K562 (cell line): ENCODE measurements at regions not wholly inside any gene's neighbourhood (a gene's known extent, or its start where the extent isn't known, plus 50 kb on each side); places are given as distances from the start of the nearest gene placed in this dataset.

Experiments
- ATAC-seq: fragments of 200-7000 bp; cut with Tn5 transposase; 3 replicates; pipeline ENCODE4 v1.9.1; 2020; ENCODE audit warnings: moderate library complexity
- BruUV-seq: library from RNA; stranded (reverse); fragments of 400-500 nt; replicated peaks from 2 replicates; lab custom pipeline; 2021; lab: Mats Ljungman, UMichigan
- CTCF ChIA-PET: fragments of 300-600 bp; formaldehyde crosslinking; extraction: SDS; loops from one replicate; lab custom pipeline; 2021; ENCODE audit warnings: low intra/inter-chr PET ratio; lab: Yijun Ruan, JAX
- POLR2A ChIA-PET: fragments of 300-600, 350-650 bp; sonication (Branson Sonifier 250); formaldehyde crosslinking; extraction: SDS; loops from one replicate; lab custom pipeline; 2021; ENCODE audit warnings: antibody characterized with exemption, inconsistent platforms; lab: Yijun Ruan, JAX
- DNase-seq, 4 experiments: peaks; one replicate each; pipeline versions ENCODE4 v3.0.0 to v3.0.0-alpha.2; 2011 to 2018; ENCODE audit warnings: low spot score in 3 of 4, mixed read lengths in 3 of 4; ENCODE audit errors: extremely low read depth in 1 of 4
- FAIRE-seq: peaks from 2 replicates; lab custom pipeline; 2011; peaks lifted over from hg19 to GRCh38; lab: Jason Lieb, UNC
- H2AFZ ChIP-seq: 2 replicates; pipeline ENCODE4 v1.6.0; 2011; ENCODE audit warnings: low read depth, low read length, control low read depth, inconsistent platforms
- H3K27ac ChIP-seq: fragments of 200-600 bp; 3 replicates; pipeline ENCODE4 v1.8.0; 2011; ENCODE audit warnings: low read depth, mild to moderate bottlenecking, control low read depth, inconsistent platforms, low read length, moderate library complexity, mixed read lengths; ENCODE audit errors: extremely low read depth
- H3K27me3 ChIP-seq, 2 experiments: fragments of 300-600 bp in 1 of 2; 2 replicates in 1 of 2; 3 replicates in 1 of 2; pipeline versions ENCODE4 v1.6.0 to v1.8.0; 2011; ENCODE audit warnings: inconsistent platforms in 2 of 2, low read length in 2 of 2, mild to moderate bottlenecking in 1 of 2, mixed read lengths in 1 of 2, moderate library complexity in 1 of 2; ENCODE audit not compliant: control insufficient read depth in 2 of 2, insufficient read depth in 2 of 2
- H3K36me3 ChIP-seq: fragments of 300-600 bp; 3 replicates; pipeline ENCODE4 v1.8.0; 2011; ENCODE audit warnings: mild to moderate bottlenecking, low read length, inconsistent platforms; ENCODE audit not compliant: control insufficient read depth, insufficient read depth
- H3K4me1 ChIP-seq, 2 experiments: fragments of 200-600 bp in 1 of 2; replicated peaks in 1 of 2; 2 replicates in 1 of 2; 3 replicates in 1 of 2; pipeline versions ENCODE4 v1.5.1 to v1.8.0; 2011; ENCODE audit warnings: inconsistent platforms in 2 of 2, low read length in 2 of 2, mild to moderate bottlenecking in 1 of 2, mixed read lengths in 1 of 2, moderate library complexity in 1 of 2; ENCODE audit not compliant: control insufficient read depth in 2 of 2, insufficient read depth in 2 of 2
- H3K4me2 ChIP-seq: 2 replicates; pipeline ENCODE4 v1.6.1; 2011; ENCODE audit warnings: low read length, control low read depth, inconsistent platforms, mixed read lengths; ENCODE audit not compliant: insufficient read depth
- H3K4me3 ChIP-seq: fragments of 200-600 bp; sonication (generic), shearing (Covaris generic); 2 replicates; pipeline ENCODE4 v1.5.1; 2016; ENCODE audit warnings: control low read depth, inconsistent platforms
- H3K79me2 ChIP-seq: fragments of 200-600 bp; 3 replicates; pipeline ENCODE4 v1.8.0; 2011; ENCODE audit warnings: low read length, inconsistent platforms; ENCODE audit not compliant: control insufficient read depth, insufficient read depth
- H3K9ac ChIP-seq, 2 experiments: 2 replicates each; pipeline versions ENCODE4 v1.6.0 to v1.6.1; 2011; ENCODE audit warnings: low read depth in 2 of 2, low read length in 2 of 2, control low read depth in 1 of 2, inconsistent platforms in 1 of 2, mild to moderate bottlenecking in 1 of 2, mixed read lengths in 1 of 2; ENCODE audit not compliant: insufficient read depth in 1 of 2
- H3K9me1 ChIP-seq: one replicate; pipeline ENCODE4 v1.6.0; 2011; ENCODE audit warnings: inconsistent platforms, mild to moderate bottlenecking, low read length, moderate library complexity; ENCODE audit not compliant: control insufficient read depth, insufficient read depth
- H3K9me3 ChIP-seq: replicated peaks from 2 replicates; pipeline ENCODE4 v1.5.1; 2011; ENCODE audit warnings: low read depth, low read length, inconsistent platforms; ENCODE audit not compliant: control insufficient read depth, insufficient read depth
- H4K20me1 ChIP-seq: replicated peaks from 2 replicates; pipeline ENCODE4 v1.6.1; 2011; ENCODE audit warnings: low read length, inconsistent platforms, mixed read lengths; ENCODE audit not compliant: control insufficient read depth, insufficient read depth
- ARID4B ChIP-seq: sonication (generic); formaldehyde crosslinking; IDR thresholded peaks from 2 replicates; pipeline ENCODE4 v1.8.0; 2022; ENCODE audit warnings: mild to moderate bottlenecking, missing genetic modification reagents
- DNMT1 ChIP-seq: fragments of 450-650 bp; IDR thresholded peaks from 2 replicates; pipeline ENCODE4 v1.6.1; 2016; ENCODE audit warnings: antibody characterized with exemption, mild to moderate bottlenecking
- NR2C1 ChIP-seq, 2 experiments: fragments of 450-650 bp; IDR thresholded peaks; 2 replicates each; pipeline ENCODE4 v1.6.1; 2017; ENCODE audit warnings: mild to moderate bottlenecking in 2 of 2, antibody characterized with exemption in 1 of 2, inconsistent platforms in 1 of 2, missing compliant biosample characterization in 1 of 2, missing genetic modification characterization in 1 of 2
- RBM25 ChIP-seq: fragments of 200-400 bp; formaldehyde crosslinking; IDR thresholded peaks from 2 replicates; pipeline ENCODE4 v1.6.1; 2018; ENCODE audit warnings: low read length, low read depth, moderate library complexity; ENCODE audit not compliant: severe bottlenecking
- STAT5A ChIP-seq: IDR thresholded peaks from 2 replicates; pipeline ENCODE4 v1.6.1; 2012; ENCODE audit warnings: low read length, inconsistent platforms, borderline replicate concordance
- TFAM ChIP-seq: fragments of 250-450 bp; sonication (Bioruptor Pico); conservative IDR thresholded peaks from 2 replicates; pipeline ENCODE4 v1.5.0; 2021; ENCODE audit warnings: mild to moderate bottlenecking, moderate library complexity
- THAP12 ChIP-seq: fragments of 250-450 bp; sonication (Bioruptor Pico); IDR thresholded peaks from 2 replicates; pipeline ENCODE4 v1.9.0; 2021; ENCODE audit warnings: mild to moderate bottlenecking, inconsistent platforms
- ZNF384 ChIP-seq: IDR thresholded peaks from 2 replicates; pipeline ENCODE4 v1.6.1; 2012; ENCODE audit warnings: low read depth, low read length, improper control_type of control experiment
- WGBS: fragments of 100-300 bp; shearing (Covaris generic); methylation state at CpG from one replicate; pipeline ENCODE4 v1.1.6; 2016; ENCODE audit warnings: low coverage, mixed read lengths; ENCODE audit not compliant: insufficient coverage; ENCODE audit errors: missing lambda C conversion rate; 5-methylcytosine and 5-hydroxymethylcytosine counted together
- in situ Hi-C: fragments of 300-500 bp; cut with MboI; formaldehyde crosslinking; loops from 4 replicates; pipeline ENCODE4 v1.15.0; 2018; ENCODE audit warnings: inconsistent platforms, mixed read lengths
- intact Hi-C: fragments of 100-400 bp; cut with micrococcal nuclease; formaldehyde crosslinking; loops from 2 replicates; pipeline ENCODE4 v1.14.2; 2022
- TF ChIP-seq, protein P1 (sequence below): fragments of 450-650 bp; IDR thresholded peaks from 2 replicates; pipeline ENCODE4 v1.7.1; 2018; ENCODE audit warnings: mild to moderate bottlenecking, low read depth; ENCODE audit not compliant: partially characterized antibody
- TF ChIP-seq, protein P2 (sequence below), 2 experiments: fragments of 450-650 bp; conservative IDR thresholded peaks; 2 replicates each; pipeline ENCODE4 v1.6.1; 2017; ENCODE audit warnings: mild to moderate bottlenecking in 2 of 2, moderate library complexity in 2 of 2

- TF ChIP-seq ZNF384 = no peak
These were observed 146.1 kb upstream of the OTUD4 start (continued) for GRCh38 chr4:145326491-145326890.

GRCh38 chr4:145324161-145324560 is 143.8 kb upstream of the OTUD4 start:
- FAIRE-seq = no peak
- H3K4me2 ChIP-seq = no peak overlapping the region
- H3K4me3 ChIP-seq = no peak overlapping the region
- H3K79me2 ChIP-seq = no peaks in the 10 kb centered on the region
- H3K9ac ChIP-seq = no peak overlapping the region
- 2% methylated on average over 8 of the region's 8 CpGs for WGBS
- H4K20me1 ChIP-seq = no peaks in the 10 kb centered on the region
- BruUV-seq = no TSS peak
- H3K27ac ChIP-seq = no peak overlapping the region
- ChIA-PET CTCF (no interaction called here), POLR2A (no interaction called here)
- intact Hi-C loops (no loop called here), in situ Hi-C loops (no loop called here)
- no peak for DNase-seq
- no peaks in the 10 kb centered on the region for H3K9me1 ChIP-seq
- no peaks in the 10 kb centered on the region for H3K36me3 ChIP-seq
- no peaks in the 10 kb centered on the region for H3K27me3 ChIP-seq
- H3K4me1 ChIP-seq = no peaks in the 10 kb centered on the region
- ATAC-seq = no peak
- no peaks in the 10 kb centered on the region for H3K9me3 ChIP-seq
- no peak overlapping the region for H2AFZ ChIP-seq
- TF ChIP-seq, protein P1, sequence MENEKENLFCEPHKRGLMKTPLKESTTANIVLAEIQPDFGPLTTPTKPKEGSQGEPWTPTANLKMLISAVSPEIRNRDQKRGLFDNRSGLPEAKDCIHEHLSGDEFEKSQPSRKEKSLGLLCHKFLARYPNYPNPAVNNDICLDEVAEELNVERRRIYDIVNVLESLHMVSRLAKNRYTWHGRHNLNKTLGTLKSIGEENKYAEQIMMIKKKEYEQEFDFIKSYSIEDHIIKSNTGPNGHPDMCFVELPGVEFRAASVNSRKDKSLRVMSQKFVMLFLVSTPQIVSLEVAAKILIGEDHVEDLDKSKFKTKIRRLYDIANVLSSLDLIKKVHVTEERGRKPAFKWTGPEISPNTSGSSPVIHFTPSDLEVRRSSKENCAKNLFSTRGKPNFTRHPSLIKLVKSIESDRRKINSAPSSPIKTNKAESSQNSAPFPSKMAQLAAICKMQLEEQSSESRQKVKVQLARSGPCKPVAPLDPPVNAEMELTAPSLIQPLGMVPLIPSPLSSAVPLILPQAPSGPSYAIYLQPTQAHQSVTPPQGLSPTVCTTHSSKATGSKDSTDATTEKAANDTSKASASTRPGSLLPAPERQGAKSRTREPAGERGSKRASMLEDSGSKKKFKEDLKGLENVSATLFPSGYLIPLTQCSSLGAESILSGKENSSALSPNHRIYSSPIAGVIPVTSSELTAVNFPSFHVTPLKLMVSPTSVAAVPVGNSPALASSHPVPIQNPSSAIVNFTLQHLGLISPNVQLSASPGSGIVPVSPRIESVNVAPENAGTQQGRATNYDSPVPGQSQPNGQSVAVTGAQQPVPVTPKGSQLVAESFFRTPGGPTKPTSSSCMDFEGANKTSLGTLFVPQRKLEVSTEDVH = no peak
- no peak for TF ChIP-seq STAT5A
- TF ChIP-seq, protein P2, sequence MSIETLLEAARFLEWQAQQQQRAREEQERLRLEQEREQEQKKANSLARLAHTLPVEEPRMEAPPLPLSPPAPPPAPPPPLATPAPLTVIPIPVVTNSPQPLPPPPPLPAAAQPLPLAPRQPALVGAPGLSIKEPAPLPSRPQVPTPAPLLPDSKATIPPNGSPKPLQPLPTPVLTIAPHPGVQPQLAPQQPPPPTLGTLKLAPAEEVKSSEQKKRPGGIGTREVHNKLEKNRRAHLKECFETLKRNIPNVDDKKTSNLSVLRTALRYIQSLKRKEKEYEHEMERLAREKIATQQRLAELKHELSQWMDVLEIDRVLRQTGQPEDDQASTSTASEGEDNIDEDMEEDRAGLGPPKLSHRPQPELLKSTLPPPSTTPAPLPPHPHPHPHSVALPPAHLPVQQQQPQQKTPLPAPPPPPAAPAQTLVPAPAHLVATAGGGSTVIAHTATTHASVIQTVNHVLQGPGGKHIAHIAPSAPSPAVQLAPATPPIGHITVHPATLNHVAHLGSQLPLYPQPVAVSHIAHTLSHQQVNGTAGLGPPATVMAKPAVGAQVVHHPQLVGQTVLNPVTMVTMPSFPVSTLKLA (conservative IDR thresholded peaks at IDR 0.05) = no peak
- TF ChIP-seq THAP12 (CRISPR knock-in tag) = no peak
- TF ChIP-seq NR2C1 (IDR thresholded peaks at IDR 0.05) = no peak
- TF ChIP-seq NR2C1 (tag; IDR thresholded peaks at IDR 0.05) = no peak
- TF ChIP-seq RBM25 = no peak
- no peak for TF ChIP-seq ARID4B (CRISPR knock-in tag)
- TF ChIP-seq DNMT1 = no peak
- TF ChIP-seq TFAM (CRISPR knock-in tag) = no peak
